ENCODE measurements at regions not wholly inside any gene's neighbourhood (a gene's known extent, or its start where the extent isn't known, plus 50 kb on each side); places are given as distances from the start of the nearest gene placed in this dataset.

GRCh38 chr2:7937082-7937481 lies 744.8 kb upstream of the ID2 start:
- no peak for TF ChIP-seq CTCF (IDR thresholded peaks at IDR 0.05; ENCODE audit: low read depth, low read length)
- no peak overlapping the region for H3K4me3 ChIP-seq (ENCODE audit: low read depth, low read length)

GRCh38 chr2:7940723-7941122 lies 741.1 kb upstream of the ID2 start:
- H3K4me3 ChIP-seq (ENCODE audit: low read depth, low read length), result no peak overlapping the region
- TF ChIP-seq CTCF (IDR thresholded peaks at IDR 0.05; ENCODE audit: low read depth, low read length), result no peak

- H3K4me3 ChIP-seq (ENCODE audit: low read depth, low read length), result no peak overlapping the region
- no peak for TF ChIP-seq CTCF (IDR thresholded peaks at IDR 0.05; ENCODE audit: low read depth, low read length)
These were observed 738.4 kb upstream of the ID2 start for GRCh38 chr2:7943446-7943845.

- no peak for TF ChIP-seq CTCF (IDR thresholded peaks at IDR 0.05; ENCODE audit: low read depth, low read length)
- H3K4me3 ChIP-seq (ENCODE audit: low read depth, low read length), result no peak overlapping the region
These were observed 736.8 kb upstream of the ID2 start for GRCh38 chr2:7945026-7945425.

GRCh38 chr2:7950035-7950612 lies 731.7 kb upstream of the ID2 start:
- TF ChIP-seq CTCF (IDR thresholded peaks at IDR 0.05; ENCODE audit: low read depth, low read length), result no peak
- no peak overlapping the region for H3K4me3 ChIP-seq (ENCODE audit: low read depth, low read length)

- TF ChIP-seq CTCF (IDR thresholded peaks at IDR 0.05; ENCODE audit: low read depth, low read length), result no peak
- H3K4me3 ChIP-seq (ENCODE audit: low read depth, low read length), result no peak overlapping the region
These were observed 730.9 kb upstream of the ID2 start for GRCh38 chr2:7951001-7951400.

GRCh38 chr2:7951490-7951889 lies 730.4 kb upstream of the ID2 start:
- H3K4me3 ChIP-seq (ENCODE audit: low read depth, low read length), result no peak overlapping the region
- no peak for TF ChIP-seq CTCF (IDR thresholded peaks at IDR 0.05; ENCODE audit: low read depth, low read length)
